SK-N-SH treated with all-trans-retinoic acid at 6 μM for 48 hours (cell line): ENCODE measurements at regions not wholly inside any gene's neighbourhood (a gene's known extent, or its start where the extent isn't known, plus 50 kb on each side); places are given as distances from the start of the nearest gene placed in this dataset.

ENCODE experiments used
- ARNTL ChIP-seq: fragments of 450-650 bp; formaldehyde crosslinking; IDR thresholded peaks from 2 replicates; pipeline ENCODE4 v1.5.0; 2020; ENCODE audit warnings: low read depth, mild to moderate bottlenecking, moderate library complexity, borderline replicate concordance
- BACH2 ChIP-seq: fragments of 250-450 bp; sonication (Bioruptor Pico); IDR thresholded peaks from 2 replicates; pipeline ENCODE4 v1.9.0; 2021; ENCODE audit warnings: mild to moderate bottlenecking, borderline replicate concordance
- CREB5 ChIP-seq: fragments of 250-450 bp; sonication (Bioruptor Pico); IDR thresholded peaks from 2 replicates; pipeline ENCODE4 v1.5.1; 2020; ENCODE audit warnings: low read depth, mild to moderate bottlenecking, moderate library complexity
- CSDC2 ChIP-seq: fragments of 250-450 bp; sonication (Bioruptor Pico); IDR thresholded peaks from 2 replicates; pipeline ENCODE4 v1.5.0; 2020; ENCODE audit warnings: mild to moderate bottlenecking, moderate library complexity
- CSRNP3 ChIP-seq: fragments of 250-450 bp; sonication (Bioruptor Pico); IDR thresholded peaks from 2 replicates; pipeline ENCODE4 v1.5.1; 2021; ENCODE audit warnings: mild to moderate bottlenecking, moderate library complexity
- ESRRG ChIP-seq: fragments of 250-450 bp; sonication (Bioruptor Pico); IDR thresholded peaks from 2 replicates; pipeline ENCODE4 v1.6.1; 2021; ENCODE audit warnings: mild to moderate bottlenecking
- GLIS3 ChIP-seq: fragments of 250-450 bp; sonication (Bioruptor Pico); IDR thresholded peaks from 2 replicates; pipeline ENCODE4 v1.5.0; 2020; ENCODE audit warnings: mild to moderate bottlenecking, moderate library complexity
- RARB ChIP-seq: fragments of 250-450 bp; sonication (Bioruptor Pico); IDR thresholded peaks from 2 replicates; pipeline ENCODE4 v1.8.0; 2021; ENCODE audit warnings: mild to moderate bottlenecking, moderate library complexity
- SNAI2 ChIP-seq: fragments of 250-450 bp; sonication (Bioruptor Pico); IDR thresholded peaks from 2 replicates; pipeline ENCODE4 v1.5.0; 2020; ENCODE audit warnings: mild to moderate bottlenecking, moderate library complexity
- TCF4 ChIP-seq: fragments of 250-450 bp; sonication (Bioruptor Pico); IDR thresholded peaks from 2 replicates; pipeline ENCODE4 v1.8.0; 2021; ENCODE audit warnings: mild to moderate bottlenecking, moderate library complexity, borderline replicate concordance
- TOX ChIP-seq: fragments of 250-450 bp; sonication (Bioruptor Pico); IDR thresholded peaks from 2 replicates; pipeline ENCODE4 v1.8.0; 2021; ENCODE audit warnings: mild to moderate bottlenecking, moderate library complexity, borderline replicate concordance
- ZFP30 ChIP-seq: fragments of 450-650 bp; formaldehyde crosslinking; IDR thresholded peaks from 2 replicates; pipeline ENCODE4 v1.5.0; 2022; ENCODE audit warnings: mild to moderate bottlenecking, moderate library complexity
- ZNF565 ChIP-seq: fragments of 450-650 bp; formaldehyde crosslinking; conservative IDR thresholded peaks from 2 replicates; pipeline ENCODE4 v1.5.0; 2020; ENCODE audit warnings: low read depth, mild to moderate bottlenecking, moderate library complexity
- ZNF8 ChIP-seq: fragments of 450-650 bp; formaldehyde crosslinking; IDR thresholded peaks from 2 replicates; pipeline ENCODE4 v1.5.0; 2020; ENCODE audit warnings: mild to moderate bottlenecking, moderate library complexity

DNA sequence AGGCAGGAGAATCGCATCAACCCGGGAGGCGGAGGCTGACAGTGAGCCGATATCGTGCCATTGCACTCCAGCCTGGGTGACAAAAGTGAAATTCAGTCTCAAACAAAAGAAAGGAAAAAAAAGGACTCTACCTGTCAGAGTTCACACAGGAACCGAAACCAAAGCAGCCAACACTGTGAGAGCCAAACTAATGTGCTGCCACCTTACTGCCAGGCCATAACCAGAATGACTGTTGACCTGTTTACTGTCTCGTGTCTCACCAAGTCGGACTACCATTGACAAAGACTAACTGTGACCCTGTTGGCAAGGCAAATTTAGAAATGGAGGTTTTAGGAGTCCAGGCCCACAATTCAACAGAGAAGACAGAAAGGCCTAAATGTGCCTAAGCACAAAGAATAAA lies 112.4 kb downstream of the ANXA2R start:
- TF ChIP-seq RARB (no peak), TOX (CRISPR knock-in tag) (no peak), CSDC2 (CRISPR knock-in tag) (no peak), CREB5 (CRISPR knock-in tag) (no peak), BACH2 (CRISPR knock-in tag) (no peak), TCF4 (CRISPR knock-in tag) (no peak), GLIS3 (CRISPR knock-in tag) (no peak), ZFP30 (CRISPR knock-in tag) (no peak), ZNF8 (CRISPR knock-in tag) (no peak), ARNTL (CRISPR knock-in tag) (no peak), CSRNP3 (CRISPR knock-in tag) (no peak), ZNF565 (CRISPR knock-in tag) (no peak), ESRRG (no peak), SNAI2 (no peak)
